ENCODE measurements at regions not wholly inside any gene's neighbourhood (a gene's known extent, or its start where the extent isn't known, plus 50 kb on each side); places are given as distances from the start of the nearest gene placed in this dataset.

GRCh38 chr17:77501751-77502625, 361.2 kb downstream of the SEC14L1 start:
- peak; percentile 26 for DNase-seq
- Mint-ChIP-seq H3K4me3 (no peak overlapping the region), H3K27ac (no peak overlapping the region), H3K4me1 (no peaks in the 10 kb centered on the region), H3K9me3 (no peaks in the 10 kb centered on the region), H3K27me3 (no peaks in the 10 kb centered on the region), H3K36me3 (peaks cover 15% of the 10 kb centered on the region)
- POLR2A ChIA-PET, result interaction anchor here (1.8 kb wide), 1 partner anchor 171 kb away, joined by 3 read pairs; no protein-coding TSS in a partner anchor
- no peak for ATAC-seq (ENCODE audit: low read depth)

- Mint-ChIP-seq H3K4me3 (no peak overlapping the region), H3K27ac (peak overlapping the region; percentile 61), H3K36me3 (peaks cover 15% of the 10 kb centered on the region), H3K27me3 (no peaks in the 10 kb centered on the region), H3K4me1 (no peaks in the 10 kb centered on the region), H3K9me3 (no peaks in the 10 kb centered on the region)
- POLR2A ChIA-PET, result interaction anchor here (1.8 kb wide), 1 partner anchor 171 kb away, joined by 3 read pairs; no protein-coding TSS in a partner anchor
- ATAC-seq (ENCODE audit: low read depth) (no peak), DNase-seq (peak; percentile 28)
These were observed 362.0 kb downstream of the SEC14L1 start for GRCh38 chr17:77502626-77503292.

- POLR2A ChIA-PET, result no interaction called here
- no peaks in the 10 kb centered on the region for H3K4me1 Mint-ChIP-seq
- no peak overlapping the region for H3K4me3 Mint-ChIP-seq
- ATAC-seq (ENCODE audit: low read depth) (no peak), DNase-seq (peak; percentile 25)
- peaks cover 15% of the 10 kb centered on the region for H3K36me3 Mint-ChIP-seq
- no peaks in the 10 kb centered on the region for H3K9me3 Mint-ChIP-seq
- no peaks in the 10 kb centered on the region for H3K27me3 Mint-ChIP-seq
- no peak overlapping the region for H3K27ac Mint-ChIP-seq
These were observed 362.5 kb downstream of the SEC14L1 start for GRCh38 chr17:77503293-77503655.

- Mint-ChIP-seq H3K4me1 (no peaks in the 10 kb centered on the region), H3K27ac (no peak overlapping the region), H3K36me3 (peaks cover 15% of the 10 kb centered on the region), H3K27me3 (no peaks in the 10 kb centered on the region), H3K4me3 (no peak overlapping the region), H3K9me3 (no peaks in the 10 kb centered on the region)
- POLR2A ChIA-PET, result no interaction called here
- ATAC-seq (ENCODE audit: low read depth) (no peak), DNase-seq (peak; percentile 19)
These were observed 363.3 kb downstream of the SEC14L1 start for GRCh38 chr17:77503916-77504651.

- Mint-ChIP-seq H3K9me3 (no peaks in the 10 kb centered on the region), H3K27ac (no peak overlapping the region), H3K4me3 (no peak overlapping the region), H3K4me1 (no peaks in the 10 kb centered on the region), H3K36me3 (peaks cover 9% of the 10 kb centered on the region), H3K27me3 (no peaks in the 10 kb centered on the region)
- POLR2A ChIA-PET, result no interaction called here
- no peak for DNase-seq
- no peak for ATAC-seq (ENCODE audit: low read depth)
These were observed 363.9 kb downstream of the SEC14L1 start for GRCh38 chr17:77504652-77505155.

- ATAC-seq (ENCODE audit: low read depth) (no peak), DNase-seq (peak; percentile 8)
- no peaks in the 10 kb centered on the region for H3K4me1 Mint-ChIP-seq
- no peak overlapping the region for H3K4me3 Mint-ChIP-seq
- no peaks in the 10 kb centered on the region for H3K9me3 Mint-ChIP-seq
- H3K27ac Mint-ChIP-seq, result no peak overlapping the region
- no peaks in the 10 kb centered on the region for H3K27me3 Mint-ChIP-seq
- peaks cover 9% of the 10 kb centered on the region for H3K36me3 Mint-ChIP-seq
- POLR2A ChIA-PET, result no interaction called here
These were observed 364.4 kb downstream of the SEC14L1 start for GRCh38 chr17:77505181-77505639.

- Mint-ChIP-seq H3K27ac (no peak overlapping the region), H3K9me3 (peaks cover 2% of the 10 kb centered on the region), H3K27me3 (no peaks in the 10 kb centered on the region), H3K4me3 (no peak overlapping the region), H3K4me1 (no peaks in the 10 kb centered on the region), H3K36me3 (peaks cover 7% of the 10 kb centered on the region)
- DNase-seq (peak; percentile 32), ATAC-seq (ENCODE audit: low read depth) (no peak)
- POLR2A ChIA-PET, result no interaction called here
These were observed 365.7 kb downstream of the SEC14L1 start for GRCh38 chr17:77506371-77506991.

- no peak overlapping the region for H3K27ac Mint-ChIP-seq
- H3K36me3 Mint-ChIP-seq, result peaks cover 7% of the 10 kb centered on the region
- H3K4me1 Mint-ChIP-seq, result peaks cover 3% of the 10 kb centered on the region
- peaks cover 7% of the 10 kb centered on the region for H3K9me3 Mint-ChIP-seq
- no peak overlapping the region for H3K4me3 Mint-ChIP-seq
- POLR2A ChIA-PET, result no interaction called here
- no peak for ATAC-seq (ENCODE audit: low read depth)
- peak; percentile 29 for DNase-seq
- H3K27me3 Mint-ChIP-seq, result no peaks in the 10 kb centered on the region
These were observed 366.5 kb downstream of the SEC14L1 start for GRCh38 chr17:77507111-77507885.

GRCh38 chr17:77508047-77508715, 367.4 kb downstream of the SEC14L1 start:
- Mint-ChIP-seq H3K27ac (no peak overlapping the region), H3K27me3 (no peaks in the 10 kb centered on the region), H3K36me3 (peaks cover 9% of the 10 kb centered on the region), H3K4me3 (no peak overlapping the region), H3K9me3 (peaks cover 7% of the 10 kb centered on the region), H3K4me1 (peaks cover 3% of the 10 kb centered on the region)
- POLR2A ChIA-PET, result no interaction called here
- peak; percentile 17 for DNase-seq
- ATAC-seq (ENCODE audit: low read depth), result no peak

- no peak overlapping the region for H3K4me3 Mint-ChIP-seq
- no peak for ATAC-seq (ENCODE audit: low read depth)
- POLR2A ChIA-PET, result no interaction called here
- peaks cover 3% of the 10 kb centered on the region for H3K4me1 Mint-ChIP-seq
- no peak for DNase-seq
- peaks cover 7% of the 10 kb centered on the region for H3K9me3 Mint-ChIP-seq
- H3K27me3 Mint-ChIP-seq, result no peaks in the 10 kb centered on the region
- H3K36me3 Mint-ChIP-seq, result peaks cover 9% of the 10 kb centered on the region
- no peak overlapping the region for H3K27ac Mint-ChIP-seq
These were observed 368.3 kb downstream of the SEC14L1 start for GRCh38 chr17:77509089-77509488.

GRCh38 chr17:77509599-77509998, 368.8 kb downstream of the SEC14L1 start:
- no peak for ATAC-seq (ENCODE audit: low read depth)
- POLR2A ChIA-PET, result no interaction called here
- H3K4me1 Mint-ChIP-seq, result peaks cover 3% of the 10 kb centered on the region
- H3K27me3 Mint-ChIP-seq, result no peaks in the 10 kb centered on the region
- no peak overlapping the region for H3K27ac Mint-ChIP-seq
- no peak for DNase-seq
- H3K4me3 Mint-ChIP-seq, result no peak overlapping the region
- H3K9me3 Mint-ChIP-seq, result peaks cover 7% of the 10 kb centered on the region
- peaks cover 11% of the 10 kb centered on the region for H3K36me3 Mint-ChIP-seq

GRCh38 chr17:77510133-77510796, 369.5 kb downstream of the SEC14L1 start:
- Mint-ChIP-seq H3K36me3 (peaks cover 12% of the 10 kb centered on the region), H3K27me3 (peaks cover 3% of the 10 kb centered on the region), H3K4me1 (peaks cover 3% of the 10 kb centered on the region), H3K27ac (no peak overlapping the region), H3K9me3 (peaks cover 7% of the 10 kb centered on the region), H3K4me3 (no peak overlapping the region)
- peak; percentile 10 for DNase-seq
- POLR2A ChIA-PET, result no interaction called here
- ATAC-seq (ENCODE audit: low read depth), result no peak

Data from activated naive CD8-positive, alpha-beta T cell treated with anti-CD3 and anti-CD28 coated beads, Interleukin-2, amount 10 ng/mL, durations not matched to agents 7 days and 5 days (primary cell).